Choroid plexus epithelial cell (primary cell): ENCODE measurements at regions not wholly inside any gene's neighbourhood (a gene's known extent, or its start where the extent isn't known, plus 50 kb on each side); places are given as distances from the start of the nearest gene placed in this dataset.

Experiments
- DNase-seq: peaks from one replicate; pipeline ENCODE4 v3.0.0-alpha.2; 2010; ENCODE audit warnings: low read depth
- H3K4me3 ChIP-seq: 2 replicates; pipeline ENCODE4 v1.5.1; 2011; ENCODE audit warnings: low read depth, mild to moderate bottlenecking, control low read depth, low read length, moderate library complexity
- TF ChIP-seq, protein P1 (sequence below): conservative IDR thresholded peaks from 2 replicates; pipeline ENCODE4 v1.5.1; 2011; ENCODE audit warnings: low read depth, mild to moderate bottlenecking, control low read depth, inconsistent platforms, low read length, moderate library complexity

DNA sequence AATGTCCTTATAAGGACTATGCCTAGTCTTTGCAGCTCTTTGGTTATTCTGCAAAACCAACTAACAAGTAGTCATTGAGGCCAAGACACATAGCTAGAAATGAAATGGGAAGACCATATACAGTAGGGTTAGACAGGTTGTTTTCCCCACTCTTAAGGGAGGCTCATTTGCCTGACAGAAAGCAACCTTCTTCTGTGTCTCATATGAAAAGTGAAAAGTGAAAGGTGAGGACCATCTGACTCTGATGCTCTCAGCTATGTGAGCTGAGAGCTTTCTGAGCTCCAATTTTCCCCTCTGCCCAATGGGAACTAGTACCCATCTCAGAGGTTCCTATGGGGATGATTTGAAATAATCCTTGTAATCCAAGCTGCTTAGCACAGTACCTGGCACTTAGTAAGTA lies 142.0 kb upstream of the BDNF start:
- TF ChIP-seq, protein P1, sequence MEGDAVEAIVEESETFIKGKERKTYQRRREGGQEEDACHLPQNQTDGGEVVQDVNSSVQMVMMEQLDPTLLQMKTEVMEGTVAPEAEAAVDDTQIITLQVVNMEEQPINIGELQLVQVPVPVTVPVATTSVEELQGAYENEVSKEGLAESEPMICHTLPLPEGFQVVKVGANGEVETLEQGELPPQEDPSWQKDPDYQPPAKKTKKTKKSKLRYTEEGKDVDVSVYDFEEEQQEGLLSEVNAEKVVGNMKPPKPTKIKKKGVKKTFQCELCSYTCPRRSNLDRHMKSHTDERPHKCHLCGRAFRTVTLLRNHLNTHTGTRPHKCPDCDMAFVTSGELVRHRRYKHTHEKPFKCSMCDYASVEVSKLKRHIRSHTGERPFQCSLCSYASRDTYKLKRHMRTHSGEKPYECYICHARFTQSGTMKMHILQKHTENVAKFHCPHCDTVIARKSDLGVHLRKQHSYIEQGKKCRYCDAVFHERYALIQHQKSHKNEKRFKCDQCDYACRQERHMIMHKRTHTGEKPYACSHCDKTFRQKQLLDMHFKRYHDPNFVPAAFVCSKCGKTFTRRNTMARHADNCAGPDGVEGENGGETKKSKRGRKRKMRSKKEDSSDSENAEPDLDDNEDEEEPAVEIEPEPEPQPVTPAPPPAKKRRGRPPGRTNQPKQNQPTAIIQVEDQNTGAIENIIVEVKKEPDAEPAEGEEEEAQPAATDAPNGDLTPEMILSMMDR: no peak
- DNase-seq: no peak

DNA sequence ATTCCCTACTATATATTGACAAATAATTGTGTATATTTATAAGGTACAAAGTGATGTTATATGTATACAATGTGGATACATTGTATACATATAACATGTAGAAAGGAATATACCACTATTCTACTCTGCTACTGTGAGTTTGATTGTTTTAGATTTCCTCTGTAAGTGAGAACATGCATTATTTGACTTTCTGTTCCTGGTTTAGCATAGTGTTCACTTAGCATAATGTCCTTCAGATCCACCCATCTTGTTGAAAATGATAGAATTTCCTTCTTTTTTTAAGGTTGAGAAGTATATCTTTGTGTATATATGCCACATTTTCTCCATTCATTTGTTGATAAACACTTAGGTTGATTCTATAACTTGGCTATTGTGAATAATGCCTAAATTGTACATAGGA lies 140.8 kb upstream of the BDNF start:
- H3K4me3 ChIP-seq: no peak overlapping the region
- TF ChIP-seq, protein P1: no peak
- no peak for DNase-seq

More for the DNA sequence above, 142.0 kb upstream of the BDNF start:
- no peak overlapping the region for H3K4me3 ChIP-seq

DNA sequence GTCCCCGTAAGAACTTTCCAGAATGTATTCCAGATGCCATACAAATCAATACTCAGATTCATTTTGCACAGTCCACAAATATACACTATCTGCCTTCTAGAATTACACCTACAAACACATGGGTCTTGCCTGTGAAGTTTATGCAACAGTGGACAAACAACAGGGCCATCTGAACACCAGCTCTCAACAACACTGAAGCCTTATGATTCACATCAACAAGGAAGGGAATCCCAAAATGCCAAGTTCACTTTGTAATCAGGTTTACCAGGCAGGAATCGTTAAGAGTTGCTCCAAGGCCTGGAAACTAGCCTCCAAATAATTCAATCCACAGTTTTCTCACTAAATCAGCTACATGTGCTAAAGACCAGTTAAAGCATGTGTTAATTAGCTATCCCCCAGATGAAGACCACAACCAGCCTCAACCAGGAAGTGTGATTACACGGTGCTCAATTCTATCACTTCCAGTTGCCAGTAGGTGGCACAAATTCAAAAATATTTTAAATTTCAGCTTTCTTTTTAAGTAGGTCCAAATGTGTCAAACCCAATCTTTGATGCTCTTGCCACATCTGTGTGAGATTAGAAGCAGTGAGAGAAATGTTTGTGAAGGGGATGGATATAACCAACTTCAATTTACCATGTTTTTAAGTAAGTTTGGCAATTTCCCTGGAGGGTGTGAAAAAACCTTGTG lies 139.1 kb upstream of the BDNF start:
- H3K4me3 ChIP-seq: no peak overlapping the region
- TF ChIP-seq, protein P1: peak; percentile 59
- peak; percentile 58 for DNase-seq

DNA sequence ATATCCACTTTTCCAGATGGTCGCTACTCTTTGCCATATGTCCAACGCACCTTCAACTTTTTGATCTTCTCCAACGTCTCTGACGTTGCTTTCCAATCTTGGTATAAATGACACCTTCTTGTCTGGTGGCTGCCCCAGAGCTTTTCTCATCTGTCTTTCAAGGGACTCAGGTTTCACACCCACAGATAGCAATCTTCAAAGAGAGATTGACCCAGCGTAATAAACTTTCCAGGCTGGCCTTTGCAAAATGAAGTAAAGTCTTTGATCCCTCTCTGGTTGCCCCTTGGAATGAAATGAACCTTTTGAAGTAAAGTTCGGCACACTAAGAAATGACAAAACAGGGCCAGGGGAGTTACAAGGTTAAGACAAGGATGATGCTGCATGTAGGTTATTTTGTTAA lies 138.4 kb upstream of the BDNF start:
- TF ChIP-seq, protein P1: no peak
- no peak for DNase-seq
- H3K4me3 ChIP-seq: no peak overlapping the region

DNA sequence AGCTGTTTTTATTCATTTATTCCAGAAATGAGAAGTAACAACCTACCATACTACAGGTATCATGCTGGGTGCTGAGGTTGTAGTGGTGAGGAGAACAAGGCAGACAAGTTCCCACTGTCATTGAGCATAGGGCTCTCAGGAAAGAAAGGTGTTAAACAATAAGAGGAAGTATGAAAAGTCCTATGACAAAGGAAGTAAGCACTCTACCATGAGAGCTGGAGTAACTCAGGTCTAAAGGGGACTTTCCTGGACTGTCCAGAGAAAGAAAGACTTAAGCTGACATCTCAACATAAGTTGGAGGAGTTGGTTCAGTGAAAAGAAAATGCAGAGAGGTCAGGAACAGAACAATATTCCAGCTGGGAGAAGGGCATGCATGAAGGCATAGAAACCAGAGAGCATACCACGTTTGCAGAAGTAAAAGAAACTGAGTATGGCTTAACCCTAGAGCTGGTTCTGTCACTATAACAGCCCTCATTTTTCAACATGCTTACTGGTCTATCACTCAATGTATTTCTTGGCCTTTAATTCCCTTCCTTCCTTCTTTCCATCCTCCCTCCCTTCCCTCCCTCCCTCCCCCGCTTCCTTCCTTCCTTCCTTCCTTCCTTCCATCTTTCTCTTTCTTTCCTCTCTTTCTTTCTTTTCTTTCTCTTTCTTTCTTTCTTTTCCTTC lies 137.8 kb upstream of the BDNF start:
- no peak for DNase-seq
- H3K4me3 ChIP-seq: no peak overlapping the region
- TF ChIP-seq, protein P1: no peak

DNA sequence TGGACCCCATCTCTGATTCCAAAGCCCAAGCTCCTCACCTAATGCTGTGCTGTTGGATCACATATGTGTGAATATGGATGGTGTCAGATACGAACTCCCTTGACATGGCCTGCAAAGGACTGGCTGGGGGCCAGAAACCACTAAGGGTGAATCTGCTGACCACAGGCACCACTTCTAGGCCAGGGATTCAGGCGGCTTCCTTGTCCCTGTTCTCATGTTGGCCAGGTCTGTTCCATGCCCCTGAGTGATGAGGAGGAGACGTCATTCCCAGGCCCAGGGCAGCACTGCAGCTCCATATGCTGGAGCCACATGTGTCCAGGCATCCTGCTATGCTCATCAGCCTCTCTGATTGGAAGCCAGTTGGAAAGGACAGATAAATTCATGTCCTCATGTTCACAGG lies 130.0 kb upstream of the BDNF start:
- peak; percentile 20 for DNase-seq
- H3K4me3 ChIP-seq: no peak overlapping the region
- TF ChIP-seq, protein P1: no peak

DNA sequence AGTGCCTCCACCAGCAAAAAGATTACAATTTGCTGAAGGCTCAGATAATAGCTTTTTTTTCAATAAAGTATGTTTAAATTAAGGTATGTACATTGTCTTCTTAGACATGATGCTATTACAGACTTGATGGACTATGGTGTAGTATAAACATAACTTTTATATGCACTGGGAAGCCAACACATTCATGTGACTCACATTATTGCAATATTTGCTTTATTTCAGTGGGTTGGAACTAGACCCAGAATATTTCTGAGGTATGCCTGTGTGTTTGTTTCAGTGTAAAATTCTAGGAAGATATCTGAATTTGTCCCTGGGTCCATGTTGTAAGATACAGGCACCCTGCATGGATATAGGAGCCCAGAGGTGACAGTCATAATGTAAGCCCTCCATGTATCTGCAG lies 120.0 kb upstream of the BDNF start:
- DNase-seq: peak; percentile 17
- TF ChIP-seq, protein P1: no peak
- no peak overlapping the region for H3K4me3 ChIP-seq
